Heart left ventricle (tissue), 13 donors: ENCODE measurements at regions not wholly inside any gene's neighbourhood (a gene's known extent, or its start where the extent isn't known, plus 50 kb on each side); places are given as distances from the start of the nearest gene placed in this dataset.

ENCODE experiments used
- CTCF ChIP-seq, 12 donors: fragments of 200-600 bp; sonication (generic) in 4 of 12; IDR thresholded peaks; one replicate each; pipeline versions ENCODE4 v1.5.0 to v1.8.0; 2018 to 2022; ENCODE audit warnings: antibody characterized with exemption in 12 of 12, mild to moderate bottlenecking in 5 of 12
- POLR2A ChIP-seq, 2 donors: fragments of 450-650 bp; IDR thresholded peaks; one replicate each; pipeline ENCODE4 v1.6.1; 2017; ENCODE audit warnings: antibody characterized with exemption in 2 of 2, mild to moderate bottlenecking in 2 of 2, moderate library complexity in 2 of 2
- donor health status: ischemic (EF 13 %, LVEDD 7.1; RV severe dilation, severe dysfunction).
- donor health status: DM: no; HTN: yes; CAD: no.
- donor health status: DM: no; HTN: no; CAD: no.
- donor health status: ischemic (EF 25% LVEDD 6.9; RV normal size, moderate dysfunction).
- donor health status: ischemic (EF 25% LVEDD 5.7; RV mildly dilated, moderate dysfunction).
- donor health status: ischemic (EF 35%, LVEDD 5.7; RV mildly dilated, moderate dysfunction).
- donor health status: nonischemic (EF 11% LVEDD 7.7; RV severe dilation, severe dysfunction).
- donor health status: DM: yes; HTN: yes; CAD: no.
- donor health status: PGD.
- donor health status: ischemic (EF 29% LVEDD 5.4; RV normal size, mild dysfunction).
- donor health status: nonischemic (EF 23%, LVEDD 6.1; RV moderate dilation, normal function).

GRCh38 chr6:80547827-80548226 lies 441.4 kb downstream of the BCKDHB start:
- TF ChIP-seq CTCF (IDR thresholded peaks at IDR 0.05) (no peak), POLR2A (IDR thresholded peaks at IDR 0.05) (no peak)
